GM12865 (cell line): ENCODE measurements at regions not wholly inside any gene's neighbourhood (a gene's known extent, or its start where the extent isn't known, plus 50 kb on each side); places are given as distances from the start of the nearest gene placed in this dataset.
"Not testable (repeated sequence)": the region's sequence is repeated elsewhere in the genome, so short reads cannot be mapped to it uniquely, and the experiment has no call there.

Experiments used
- DNase-seq: peaks from one replicate; pipeline ENCODE4 v3.0.0; 2010; ENCODE audit warnings: low read depth
- H3K4me3 ChIP-seq: 2 replicates; pipeline ENCODE4 v1.5.1; 2011; ENCODE audit warnings: mild to moderate bottlenecking, low read depth, low read length, control low read depth
- CTCF ChIP-seq: IDR thresholded peaks from 2 replicates; pipeline ENCODE4 v1.5.1; 2011; ENCODE audit warnings: low read length, control low read depth, low read depth, inconsistent platforms; ENCODE audit not compliant: insufficient read depth; ENCODE audit errors: missing control alignments

GRCh38 chr3:70615286-70615685 is 302.8 kb upstream of the MDFIC2 start:
- DNase-seq: no peak
- no peak for TF ChIP-seq CTCF
- no peak overlapping the region for H3K4me3 ChIP-seq

- no peak overlapping the region for H3K4me3 ChIP-seq
- no peak for DNase-seq
- TF ChIP-seq CTCF: no peak
Observed at GRCh38 chr3:70614111-70614510, 301.7 kb upstream of the MDFIC2 start.

- DNase-seq: no peak
- no peak for TF ChIP-seq CTCF
- H3K4me3 ChIP-seq: no peak overlapping the region
Observed at GRCh38 chr3:70612920-70613319, 300.5 kb upstream of the MDFIC2 start.

GRCh38 chr3:70611667-70612277 is 299.3 kb upstream of the MDFIC2 start:
- H3K4me3 ChIP-seq, DNase-seq: not testable (repeated sequence)

GRCh38 chr3:70608434-70608833 is 296.0 kb upstream of the MDFIC2 start:
- no peak for DNase-seq
- H3K4me3 ChIP-seq: no peak overlapping the region
- no peak for TF ChIP-seq CTCF

GRCh38 chr3:70607469-70607868 is 295.0 kb upstream of the MDFIC2 start:
- TF ChIP-seq CTCF: no peak
- no peak overlapping the region for H3K4me3 ChIP-seq
- DNase-seq: no peak

GRCh38 chr3:70606018-70606417 is 293.6 kb upstream of the MDFIC2 start:
- no peak for DNase-seq
- no peak overlapping the region for H3K4me3 ChIP-seq
- TF ChIP-seq CTCF: no peak
